Panc1 (cell line): ENCODE measurements at regions not wholly inside any gene's neighbourhood (a gene's known extent, or its start where the extent isn't known, plus 50 kb on each side); places are given as distances from the start of the nearest gene placed in this dataset.

Experiments
- ATAC-seq: fragments of 200-7000 bp; cut with Tn5 transposase; 2 replicates; pipeline ENCODE4 v1.9.1; 2020; ENCODE audit warnings: mild to moderate bottlenecking, moderate library complexity
- BruUV-seq: library from RNA; stranded (reverse); fragments of 400-500 nt; replicated peaks from 2 replicates; lab custom pipeline; 2021; lab: Mats Ljungman, UMichigan
- CTCF ChIA-PET: fragments of 300-600 bp; sonication (Branson Sonifier 250); formaldehyde crosslinking; loops from one replicate; lab custom pipeline; 2022; ENCODE audit warnings: antibody characterized with exemption; lab: Charles Lee
- POLR2A ChIA-PET: fragments of 300-600 bp; sonication (Branson Sonifier 250); formaldehyde crosslinking; loops from one replicate; lab custom pipeline; 2022; ENCODE audit warnings: antibody characterized with exemption; lab: Charles Lee
- DNase-seq: peaks from one replicate; pipeline ENCODE4 v3.0.0-alpha.2; 2010; ENCODE audit warnings: low read depth, low spot score
- H3K27ac ChIP-seq: 2 replicates; pipeline ENCODE4 v1.5.1; 2011; ENCODE audit warnings: mild to moderate bottlenecking, low read length, inconsistent platforms
- H3K27me3 ChIP-seq: fragments of 200-500 bp; sonication (Bioruptor generic); 2 replicates; pipeline ENCODE4 v1.6.0; 2014; ENCODE audit warnings: low read length, inconsistent platforms; ENCODE audit not compliant: control insufficient read depth, insufficient read depth
- H3K36me3 ChIP-seq: fragments of 200-500 bp; sonication (Bioruptor generic); 2 replicates; pipeline ENCODE4 v1.5.1; 2014; ENCODE audit warnings: inconsistent platforms, mild to moderate bottlenecking, low read length, moderate library complexity; ENCODE audit not compliant: control insufficient read depth, insufficient read depth
- H3K4me1 ChIP-seq: 2 replicates; pipeline ENCODE4 v1.5.1; 2011; ENCODE audit warnings: inconsistent platforms, mild to moderate bottlenecking, low read length, moderate library complexity; ENCODE audit not compliant: control insufficient read depth, insufficient read depth
- H3K4me3 ChIP-seq, 2 experiments: 2 replicates each; pipeline ENCODE4 v1.5.1; 2011 to 2012; ENCODE audit warnings: low read depth in 2 of 2, low read length in 2 of 2, mild to moderate bottlenecking in 2 of 2, inconsistent platforms in 1 of 2, moderate library complexity in 1 of 2
- H3K9me3 ChIP-seq: fragments of 200-500 bp; sonication (Bioruptor generic); 2 replicates; pipeline ENCODE4 v1.5.1; 2014; ENCODE audit warnings: low read depth, mild to moderate bottlenecking, inconsistent platforms, low read length, moderate library complexity; ENCODE audit not compliant: control insufficient read depth, insufficient read depth
- CTCF ChIP-seq: fragments of 450-650 bp; IDR thresholded peaks from 2 replicates; pipeline ENCODE4 v1.5.1; 2017; ENCODE audit warnings: mild to moderate bottlenecking
- POLR2AphosphoS5 ChIP-seq: IDR thresholded peaks from 2 replicates; pipeline ENCODE4 v1.6.1; 2012; ENCODE audit warnings: mild to moderate bottlenecking, low read depth, low read length, moderate library complexity
- REST ChIP-seq, 2 experiments: IDR thresholded peaks; 2 replicates each; pipeline ENCODE4 v1.6.1; 2011 to 2012; ENCODE audit warnings: low read depth in 2 of 2, control low read depth in 1 of 2, low read length in 1 of 2, mild to moderate bottlenecking in 1 of 2, moderate library complexity in 1 of 2; ENCODE audit not compliant: insufficient read depth in 1 of 2
- SIN3A ChIP-seq: IDR thresholded peaks from 2 replicates; pipeline ENCODE4 v1.6.1; 2012; ENCODE audit warnings: low read depth, mild to moderate bottlenecking, low read length, moderate library complexity, borderline replicate concordance; ENCODE audit not compliant: insufficient read depth
- TCF7L2 ChIP-seq: IDR thresholded peaks from 2 replicates; pipeline ENCODE4 v1.6.1; 2011; ENCODE audit warnings: mild to moderate bottlenecking, low read depth, low read length, inconsistent platforms
- in situ Hi-C: cut with HindIII; loops from 2 replicates; pipeline ENCODE4 v1.10.0; 2016; ENCODE audit warnings: low sequenced_read_pairs, low pct_unique_long_range_greater_than_20kb
- intact Hi-C: fragments of 100-400 bp; cut with micrococcal nuclease; formaldehyde crosslinking; loops from one replicate; pipeline ENCODE4 v1.10.0; 2022; ENCODE audit not compliant: unreplicated experiment

DNA sequence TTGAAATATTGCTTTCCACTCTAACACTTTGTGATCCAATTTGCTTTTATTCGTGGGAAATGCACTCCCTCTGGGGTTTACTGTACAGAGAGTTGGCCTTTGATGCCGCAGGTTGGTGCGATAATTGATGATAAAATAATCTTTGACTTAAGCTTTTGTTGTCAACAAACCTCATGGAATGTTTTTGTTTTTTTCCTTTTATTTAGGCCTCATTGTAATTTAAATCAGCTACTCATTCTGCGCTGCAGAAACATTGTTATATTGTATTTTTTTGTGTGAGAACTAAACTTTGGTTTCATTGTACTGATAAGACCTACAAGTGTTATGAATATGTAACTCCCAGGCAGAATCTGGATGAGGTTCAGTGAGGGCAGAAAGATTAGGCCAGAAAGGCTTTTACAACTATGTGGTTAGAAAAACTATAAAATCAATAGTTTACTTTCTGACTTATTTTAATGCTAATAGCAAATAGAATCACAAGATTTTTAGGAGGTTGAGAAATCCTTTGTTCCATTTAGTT is 76.8 kb upstream of the POM121L12 start:
- intact Hi-C loops, result loop anchor here (10.0 kb wide), 1 partner anchor 56 kb away; no protein-coding TSS in a partner anchor
- no TSS peak for BruUV-seq
- POLR2A ChIA-PET, result no interaction called here
- CTCF ChIA-PET, result no interaction called here
- Histone ChIP-seq H3K36me3 (no peaks in the 10 kb centered on the region), H3K4me1 (no peaks in the 10 kb centered on the region), H3K4me3 (no peak overlapping the region), H3K9me3 (no peaks in the 10 kb centered on the region), H3K27ac (no peak overlapping the region), H3K27me3 (no peaks in the 10 kb centered on the region)
- in situ Hi-C loops, result no loop called here
- DNase-seq (no peak), ATAC-seq (no peak)
- TF ChIP-seq TCF7L2, result no peak
- TF ChIP-seq REST (IDR thresholded peaks at IDR 0.05; ENCODE audit: insufficient read depth in 1 of 2, low read depth in 2 of 2, low read length in 1 of 2), result no peak
- no peak for TF ChIP-seq SIN3A
- TF ChIP-seq CTCF, result no peak
- TF ChIP-seq POLR2AphosphoS5, result no peak

GRCh38 chr7:52956379-52956915 is 79.0 kb upstream of the POM121L12 start:
- Histone ChIP-seq H3K36me3 (no peaks in the 10 kb centered on the region), H3K27me3 (no peaks in the 10 kb centered on the region), H3K4me3 (no peak overlapping the region), H3K4me1 (no peaks in the 10 kb centered on the region), H3K27ac (no peak overlapping the region), H3K9me3 (no peaks in the 10 kb centered on the region)
- TF ChIP-seq SIN3A, result no peak
- BruUV-seq, result no TSS peak
- no peak for ATAC-seq
- POLR2A ChIA-PET, result no interaction called here
- in situ Hi-C loops, result no loop called here
- CTCF ChIA-PET, result no interaction called here
- intact Hi-C loops, result loop anchor here (10.0 kb wide), 1 partner anchor 58 kb away; no protein-coding TSS in a partner anchor
- DNase-seq, result no peak

- ChIA-PET POLR2A (no interaction called here), CTCF (no interaction called here)
- H3K27ac ChIP-seq, result no peak overlapping the region
- no TSS peak for BruUV-seq
- no peaks in the 10 kb centered on the region for H3K27me3 ChIP-seq
- no peaks in the 10 kb centered on the region for H3K4me1 ChIP-seq
- in situ Hi-C loops, result no loop called here
- DNase-seq (no peak), ATAC-seq (no peak)
- TF ChIP-seq REST (IDR thresholded peaks at IDR 0.05; ENCODE audit: insufficient read depth in 1 of 2, low read depth in 2 of 2, low read length in 1 of 2) (no peak), CTCF (no peak), SIN3A (no peak), TCF7L2 (no peak), POLR2AphosphoS5 (no peak)
- intact Hi-C loops, result loop anchor here (10.0 kb wide), 1 partner anchor 59 kb away; no protein-coding TSS in a partner anchor
- H3K9me3 ChIP-seq, result no peaks in the 10 kb centered on the region
- H3K36me3 ChIP-seq, result no peaks in the 10 kb centered on the region
- no peak overlapping the region for H3K4me3 ChIP-seq
Observed at GRCh38 chr7:52955522-52955921, 79.9 kb upstream of the POM121L12 start.
